Stimulated activated CD4-positive, alpha-beta T cell treated with anti-CD3 and anti-CD28 coated beads, Interleukin-2, amount 100 ng/mL, for 48 hours (primary cell): ENCODE measurements at regions not wholly inside any gene's neighbourhood (a gene's known extent, or its start where the extent isn't known, plus 50 kb on each side); places are given as distances from the start of the nearest gene placed in this dataset.

ENCODE experiments used
- DNase-seq, 2 donors: peaks; one replicate each; pipeline ENCODE4 v3.0.0-alpha.2; 2020

DNA sequence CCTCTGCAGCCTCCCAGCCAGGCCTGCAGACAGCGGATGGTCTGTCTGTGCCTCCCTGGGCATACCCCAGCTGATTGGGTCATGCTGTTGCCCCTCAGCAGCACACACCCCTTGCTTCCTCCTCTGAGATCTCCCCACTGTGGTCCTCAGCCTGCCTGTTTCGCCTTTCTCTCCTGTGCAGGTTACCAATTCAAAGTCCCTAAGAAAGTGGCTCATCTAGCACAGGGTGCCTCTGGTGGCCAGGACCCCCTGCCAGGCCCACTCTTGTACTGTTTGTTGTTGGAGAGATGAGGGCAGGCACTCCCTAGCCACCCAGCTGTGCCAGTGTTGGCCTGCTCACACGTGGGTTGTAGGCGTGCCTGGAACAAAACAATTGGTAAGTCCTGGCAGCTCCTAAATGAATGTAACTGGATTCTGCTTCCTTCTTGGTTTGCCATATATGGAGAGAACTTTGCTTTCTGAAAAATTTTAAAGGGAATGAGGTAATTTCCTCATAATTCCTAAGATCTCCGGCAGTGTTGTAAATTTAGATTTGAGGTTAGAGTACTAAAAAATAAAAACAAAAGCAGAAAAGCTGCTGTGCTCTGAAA, 213.2 kb upstream of the IL12A start:
- DNase-seq, result no peak

DNA sequence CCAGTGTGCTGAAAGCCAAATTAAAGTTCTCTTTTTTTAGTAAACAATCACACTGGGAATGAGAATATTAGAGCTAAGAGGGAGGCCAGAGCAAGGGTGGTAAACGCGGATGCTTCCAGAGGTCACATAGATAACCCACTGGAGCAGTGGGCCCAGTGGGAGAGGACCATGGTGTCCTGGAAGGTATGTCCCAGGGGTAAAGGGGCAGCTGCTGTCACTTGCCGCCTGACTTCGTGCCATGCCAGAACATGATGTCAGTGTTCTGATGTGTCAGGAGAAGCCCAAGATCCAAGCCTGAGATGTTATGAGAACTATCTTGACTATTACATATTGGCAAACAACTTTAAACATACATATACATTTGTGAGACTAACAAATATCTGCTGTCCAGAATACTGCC, 211.9 kb upstream of the IL12A start:
- no peak for DNase-seq

DNA sequence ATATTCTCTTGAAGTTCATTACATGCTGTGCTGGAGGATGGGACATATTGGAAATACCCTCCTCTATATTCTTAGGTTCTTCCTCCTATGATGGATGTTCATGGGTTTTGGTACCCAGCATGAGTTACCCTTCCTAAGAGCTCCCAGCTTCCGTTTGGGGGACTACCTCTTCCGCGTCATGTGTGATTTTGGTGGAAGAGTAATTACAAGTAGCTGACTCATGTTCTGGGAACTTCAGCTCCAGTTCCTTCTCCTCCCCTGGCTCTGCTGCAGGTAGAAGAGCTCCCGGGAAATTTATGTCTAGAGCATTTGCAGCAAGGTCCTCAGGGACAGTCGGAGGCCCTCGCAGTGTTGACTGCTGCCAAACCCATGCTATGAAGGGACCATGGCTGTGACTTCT, 208.8 kb upstream of the IL12A start:
- DNase-seq, result no peak

DNA sequence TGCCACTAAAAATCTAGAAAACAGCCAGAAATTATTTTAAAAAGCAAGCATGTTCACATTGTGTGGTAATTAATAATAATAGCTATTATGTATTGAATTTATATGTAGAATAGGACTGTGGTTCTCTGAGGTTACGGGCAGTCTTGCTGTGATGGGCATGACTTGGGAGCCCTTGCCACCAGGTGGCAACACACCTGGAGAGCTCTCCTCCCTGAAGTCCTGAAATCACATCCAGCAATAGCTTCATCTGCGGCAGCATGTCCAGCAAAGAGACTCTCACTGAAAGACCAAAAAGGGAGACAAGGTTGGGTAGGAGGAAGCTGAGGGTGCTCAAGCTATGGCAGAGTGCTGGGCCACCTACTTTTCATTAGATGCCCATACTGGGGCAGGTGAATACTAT, 206.8 kb upstream of the IL12A start:
- DNase-seq, result no peak

DNA sequence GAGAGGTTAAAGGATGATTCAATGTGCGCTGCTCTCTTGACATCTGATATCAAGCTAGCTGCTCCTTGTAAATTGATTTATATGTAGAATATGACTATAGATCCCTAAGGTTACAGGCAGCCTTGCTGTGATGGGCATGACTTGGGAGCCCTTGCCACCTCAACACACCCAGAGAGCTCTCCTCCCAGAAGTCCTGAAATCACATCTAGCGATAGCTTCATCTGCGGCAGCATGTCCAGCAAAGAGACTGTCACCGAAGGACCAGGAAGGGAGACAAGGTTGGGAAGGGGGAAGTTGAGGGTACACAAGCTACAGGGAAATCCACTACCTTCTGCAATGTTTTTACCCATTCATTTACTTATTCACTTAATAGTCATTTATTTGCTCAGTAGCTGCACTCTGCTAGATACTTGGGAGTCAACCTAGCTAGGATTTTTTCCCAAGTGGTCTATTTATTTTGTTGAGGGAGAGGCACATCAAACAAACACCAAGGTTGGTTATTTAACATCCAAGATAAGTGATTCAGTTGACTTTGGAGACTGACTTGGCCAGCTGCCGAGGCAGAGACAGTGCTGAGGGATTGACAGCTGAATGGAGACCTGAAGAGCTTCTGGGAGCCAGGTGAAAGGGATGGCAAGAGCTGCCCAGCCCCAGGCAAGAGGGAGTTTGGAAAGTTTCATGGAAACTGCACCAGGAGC, 205.8 kb upstream of the IL12A start:
- no peak for DNase-seq

DNA sequence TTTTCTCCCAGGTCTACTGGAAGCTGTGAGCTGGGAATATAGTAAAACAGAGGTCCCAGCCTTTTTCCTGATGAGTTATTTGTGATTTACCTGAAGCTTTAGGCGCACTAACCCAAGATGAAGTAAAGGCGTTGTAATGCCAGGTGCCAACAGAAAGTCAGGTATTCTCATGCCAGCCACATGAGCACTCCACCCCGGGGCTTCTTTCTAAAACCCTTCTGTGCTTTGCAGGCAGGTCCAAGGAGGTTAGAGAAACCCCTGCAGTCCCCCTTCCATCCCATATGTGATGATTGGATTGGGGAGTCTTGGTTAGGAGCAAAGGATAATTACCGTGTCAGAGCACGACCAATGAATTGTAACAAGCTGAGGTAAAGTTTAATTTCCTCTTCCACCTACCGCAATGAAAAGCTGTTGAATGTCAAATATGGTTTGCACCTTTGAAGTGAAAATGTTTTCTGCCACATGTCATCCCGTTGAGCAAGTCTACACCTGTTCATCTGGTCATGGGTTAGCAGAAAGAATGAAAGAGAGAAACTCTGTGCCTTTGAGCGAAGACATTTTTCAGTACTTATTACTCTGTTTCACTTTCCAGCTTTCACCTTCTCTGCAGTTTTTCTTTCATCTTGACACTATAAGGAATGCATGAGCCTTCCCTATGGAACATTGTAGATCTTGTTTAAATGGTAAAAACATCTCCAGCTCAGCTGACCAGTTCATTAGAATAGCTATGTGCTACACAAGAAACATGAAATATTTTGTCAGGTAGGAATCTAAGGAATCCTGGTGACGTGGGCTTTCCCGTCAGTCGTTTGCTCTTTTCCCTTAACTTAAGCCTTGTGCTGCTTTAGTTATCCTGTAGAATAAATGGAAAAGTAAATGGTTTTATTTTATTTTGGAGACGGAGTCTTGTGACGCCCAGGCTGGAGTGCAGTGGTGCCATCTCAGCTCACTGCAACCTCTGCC, 204.6 kb upstream of the IL12A start:
- DNase-seq, result no peak

DNA sequence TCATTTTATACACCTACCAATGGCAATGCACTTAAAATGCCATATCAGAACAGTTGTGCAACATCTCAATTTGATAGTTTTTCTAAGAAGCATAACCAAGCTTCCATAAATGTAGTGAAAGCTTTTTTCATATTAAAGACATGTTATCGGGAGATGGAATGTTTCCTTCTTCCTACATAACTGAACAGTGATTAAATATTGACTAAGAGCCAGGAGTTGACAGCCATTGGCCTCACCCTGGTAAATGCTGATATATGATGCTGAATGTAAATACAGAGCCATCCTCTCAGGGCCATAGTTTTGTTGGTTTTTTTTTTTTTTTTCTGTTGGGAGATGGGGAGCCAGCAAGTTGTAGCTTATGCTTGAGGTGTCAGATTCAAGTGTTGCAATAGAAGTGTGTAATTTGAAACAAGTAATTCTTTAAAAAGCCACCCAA, 203.3 kb upstream of the IL12A start:
- DNase-seq, result no peak

DNA sequence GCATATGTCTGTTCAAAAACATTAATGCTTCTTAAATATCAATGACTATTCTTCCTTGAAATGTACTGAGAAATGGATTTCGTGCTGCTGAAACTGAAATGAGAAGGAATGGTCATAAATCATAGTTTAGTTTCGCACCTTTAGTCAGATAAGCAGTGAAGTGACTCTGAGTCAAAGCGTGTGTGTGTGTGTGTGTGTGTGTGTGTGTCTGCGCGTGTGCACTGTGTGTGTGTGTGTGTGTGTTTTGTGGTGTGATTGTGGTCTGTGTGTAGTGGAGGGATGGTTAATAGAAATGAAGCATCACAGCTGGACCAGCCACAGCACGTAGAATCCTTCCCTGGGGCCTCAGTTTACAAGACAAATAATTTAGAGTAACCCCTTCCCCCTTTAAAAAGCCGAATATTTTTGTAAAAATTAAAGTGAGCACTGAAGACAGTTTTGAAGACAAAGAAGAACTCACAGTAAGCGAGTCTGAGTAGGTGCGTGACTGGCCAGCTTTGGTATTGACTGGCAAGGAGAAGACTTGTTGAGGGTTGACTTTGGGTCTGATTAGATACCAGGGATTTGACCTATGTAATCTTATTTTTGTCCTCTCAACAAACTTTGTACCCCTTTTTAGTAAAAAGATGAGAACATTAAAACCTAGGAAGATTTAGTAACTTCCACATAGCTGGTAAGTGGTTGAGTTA, 202.0 kb upstream of the IL12A start:
- no peak for DNase-seq

DNA sequence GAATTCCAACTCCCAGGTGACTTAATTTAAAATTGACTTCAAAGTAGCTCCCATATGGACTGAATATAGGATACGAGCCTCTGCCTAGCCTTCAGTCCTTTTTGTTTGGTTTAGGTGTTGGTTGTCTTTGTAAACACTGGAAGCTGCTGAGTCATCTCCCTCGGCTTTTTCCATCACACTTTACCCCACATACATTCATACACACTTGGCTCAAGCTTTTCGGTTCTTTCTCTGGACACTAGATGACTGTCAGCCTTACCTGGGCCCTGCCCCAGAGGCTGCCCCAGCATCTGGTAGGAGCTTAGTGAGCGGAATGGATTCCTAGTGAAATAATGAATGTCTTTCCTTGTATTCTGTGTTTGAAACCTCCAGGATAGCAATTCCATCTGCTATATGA, 201.5 kb upstream of the IL12A start:
- DNase-seq, result no peak

DNA sequence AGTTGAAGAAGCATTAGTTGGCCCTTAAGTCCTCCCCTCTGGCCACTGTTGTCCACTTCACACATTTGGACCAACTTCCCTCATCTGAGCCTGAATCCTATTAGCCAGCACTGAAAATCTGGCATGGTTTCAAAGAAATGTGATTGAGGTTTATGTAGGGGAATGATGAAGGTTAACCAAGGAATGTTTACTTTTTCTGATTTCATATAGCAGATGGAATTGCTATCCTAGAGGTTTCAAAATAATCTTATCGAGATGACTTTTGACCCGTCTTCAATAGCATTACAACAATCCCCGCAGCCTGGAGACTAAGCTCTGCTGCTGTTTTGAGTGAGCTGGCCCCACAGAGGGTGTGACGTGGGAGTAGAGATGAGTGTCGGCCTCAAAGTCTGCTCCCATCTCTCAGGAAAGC, 200.8 kb upstream of the IL12A start:
- no peak for DNase-seq

DNA sequence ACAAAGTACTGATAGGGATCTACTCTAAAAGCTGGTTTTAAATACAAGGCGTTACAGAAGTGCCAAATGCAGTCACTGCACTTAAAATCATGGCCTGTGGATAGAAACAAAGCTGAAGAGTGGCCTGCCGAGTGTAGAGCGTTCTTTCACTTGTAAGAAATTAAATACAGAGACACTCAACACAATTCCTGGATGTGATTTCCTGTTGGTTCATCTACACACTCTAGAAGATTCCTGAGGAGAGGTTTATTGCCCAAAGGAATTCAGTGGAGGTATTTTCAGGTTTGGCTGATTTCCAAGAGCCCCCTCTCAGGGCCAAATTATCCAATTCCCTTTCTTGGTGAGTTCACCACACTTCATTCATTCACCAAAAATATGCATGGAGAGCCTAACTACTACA, 200.3 kb upstream of the IL12A start:
- no peak for DNase-seq

DNA sequence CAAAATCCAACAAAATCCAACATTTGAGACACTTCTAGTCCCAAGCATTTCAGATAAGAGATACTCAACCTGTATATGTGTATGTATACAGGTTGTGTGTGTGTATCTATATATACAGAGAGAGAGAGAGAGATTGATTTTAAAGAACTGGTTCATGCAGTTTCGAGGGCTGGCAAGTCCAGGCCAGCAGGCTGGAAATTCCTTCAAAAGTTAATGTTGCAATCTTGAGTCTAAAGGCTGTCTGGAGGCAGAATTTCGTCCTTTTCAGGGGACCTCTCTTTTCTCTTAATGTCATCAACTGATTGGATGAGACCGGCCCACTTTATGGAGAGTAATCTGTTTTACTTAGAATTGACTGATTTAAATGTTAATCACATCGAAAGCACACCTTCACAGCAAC, 199.6 kb upstream of the IL12A start:
- no peak for DNase-seq

DNA sequence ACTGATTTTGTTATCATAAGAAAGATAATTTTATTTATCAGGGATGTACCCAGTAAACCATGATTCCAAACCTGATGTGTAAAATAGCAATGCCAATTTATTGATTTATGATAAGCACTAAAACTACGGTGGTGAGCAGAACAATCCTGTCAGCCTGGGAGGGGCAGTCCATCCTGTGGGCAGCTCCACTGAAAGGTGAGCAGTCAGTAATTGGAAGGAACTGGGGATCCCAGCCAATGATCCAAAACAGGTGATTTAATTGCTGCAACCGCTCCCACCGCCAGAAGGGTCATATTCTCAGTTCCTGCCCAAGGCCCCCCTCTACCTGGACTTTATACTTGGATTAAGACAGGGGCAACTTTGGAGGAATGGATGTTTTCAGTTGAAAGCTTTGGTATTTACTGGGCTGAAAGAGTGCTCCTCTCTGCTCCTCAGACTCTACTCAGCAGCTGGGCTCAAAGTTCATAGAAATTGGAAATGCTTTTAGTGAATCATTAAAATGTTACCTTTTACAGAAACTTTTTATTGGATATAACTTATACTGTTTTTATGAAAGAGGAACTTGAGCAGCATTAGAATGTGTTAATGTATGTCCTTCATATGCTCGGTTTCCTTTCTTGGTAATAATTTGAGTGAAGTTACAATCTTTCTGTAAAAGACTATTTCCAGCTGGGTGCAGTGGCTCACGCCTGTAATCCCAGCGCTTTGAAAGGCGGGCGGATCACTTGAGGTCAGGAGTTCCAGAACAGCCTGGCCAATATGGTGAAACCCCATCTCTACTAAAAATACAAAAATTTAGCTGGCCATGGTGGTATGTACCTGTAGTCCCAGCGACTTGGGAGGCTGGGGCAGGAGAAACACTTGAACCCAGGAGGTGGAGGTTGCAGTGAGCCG, 198.6 kb upstream of the IL12A start:
- DNase-seq, result no peak

DNA sequence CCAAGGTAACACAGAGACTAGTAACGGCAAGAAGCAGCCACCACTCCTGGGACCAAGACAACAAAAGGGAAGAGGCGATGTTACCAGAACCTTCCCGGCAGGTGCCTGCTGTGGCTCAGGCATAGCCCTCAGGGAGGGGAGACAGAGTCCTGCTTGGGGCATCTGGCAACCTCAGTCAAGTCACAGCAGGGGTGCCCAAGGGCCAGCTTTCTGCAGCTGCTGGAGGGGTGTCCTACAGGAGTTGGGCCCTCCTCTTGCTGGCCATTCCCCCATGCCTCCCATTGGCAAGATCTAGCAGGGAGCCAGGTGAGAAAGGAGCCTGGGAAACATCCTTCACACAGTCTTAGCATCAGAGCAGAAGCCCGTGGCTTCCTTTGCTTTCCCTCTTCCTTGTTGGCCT, 197.3 kb upstream of the IL12A start:
- no peak for DNase-seq

DNA sequence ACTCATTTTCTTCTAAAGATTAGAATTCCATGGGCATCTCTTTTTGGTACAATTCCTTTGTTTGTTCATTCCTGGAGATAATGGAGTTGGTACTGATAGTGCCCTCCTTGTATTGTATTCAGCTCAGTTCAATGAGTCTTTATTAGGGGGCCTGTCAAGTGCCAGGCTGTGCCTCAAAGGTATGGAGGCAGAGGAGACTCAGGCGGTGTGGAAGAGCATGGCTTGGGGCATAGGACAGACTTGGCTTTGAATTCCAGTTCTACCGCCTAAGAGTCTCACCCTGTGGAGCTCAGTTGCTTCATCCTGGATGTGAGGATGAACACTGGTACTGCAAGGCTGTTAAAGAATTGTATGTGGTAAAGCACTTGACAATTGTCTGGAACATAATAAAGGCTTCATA, 196.6 kb upstream of the IL12A start:
- no peak for DNase-seq

DNA sequence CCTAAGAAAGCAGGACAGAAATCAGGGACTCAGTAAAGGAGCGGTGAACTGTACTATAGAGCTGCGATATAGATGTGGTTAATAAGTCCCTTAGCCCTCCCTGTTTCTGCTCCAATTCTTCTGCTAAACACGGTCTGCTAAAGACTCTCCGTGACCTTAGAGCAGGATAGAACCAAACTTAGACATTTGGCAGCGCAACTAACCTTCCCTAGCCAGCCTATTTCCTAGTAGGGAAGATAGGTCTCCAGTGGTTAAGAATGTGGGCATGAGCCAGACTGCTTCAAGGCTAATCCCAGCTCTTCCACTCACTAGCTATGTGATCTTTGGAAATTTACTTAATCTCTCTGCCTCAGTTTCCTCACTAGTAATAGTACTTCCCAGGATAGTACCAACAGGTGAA, 193.6 kb upstream of the IL12A start:
- DNase-seq, result no peak

DNA sequence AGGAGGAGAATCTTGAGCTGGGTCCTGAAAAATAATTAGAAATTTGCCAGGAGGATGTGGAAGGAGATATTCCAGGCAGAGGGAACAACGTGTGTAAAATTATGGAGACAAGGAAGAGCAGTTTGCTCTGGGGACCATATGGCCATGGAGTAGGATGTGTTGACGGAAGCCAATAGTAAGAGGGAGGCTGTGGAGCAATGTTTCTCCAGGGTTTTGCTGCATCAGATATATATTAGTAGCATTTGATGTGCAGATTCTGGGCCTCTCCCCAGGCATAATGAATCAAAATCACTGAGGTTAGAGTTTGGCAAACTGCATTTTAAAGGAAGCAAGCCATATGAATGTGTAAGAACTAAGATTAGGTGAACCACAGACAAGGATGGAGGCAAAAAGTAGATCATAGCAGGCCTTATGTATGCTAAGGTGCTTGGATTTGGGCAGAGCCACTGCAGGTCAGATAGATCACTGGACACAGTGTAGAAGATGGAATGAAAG, 192.9 kb upstream of the IL12A start:
- DNase-seq, result no peak

DNA sequence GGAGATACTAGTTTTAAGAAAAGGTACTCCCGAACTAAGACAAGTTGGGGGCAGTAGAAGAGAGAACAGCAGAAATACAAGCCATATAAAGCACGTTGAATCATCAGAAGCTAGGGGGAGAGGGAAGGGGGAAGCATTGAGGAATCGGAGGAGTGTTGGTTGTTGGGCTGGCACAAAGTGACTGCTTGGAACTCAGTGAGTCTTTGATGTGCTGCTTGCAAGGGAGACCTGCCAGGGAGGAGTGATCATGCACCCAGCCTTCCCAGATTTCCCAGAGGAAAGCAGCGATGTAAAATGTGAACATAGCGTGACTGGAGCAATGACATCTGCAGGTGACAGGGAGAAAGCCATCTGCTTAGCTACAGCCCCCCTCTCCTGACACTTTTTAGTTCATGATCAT, 192.4 kb upstream of the IL12A start:
- no peak for DNase-seq

DNA sequence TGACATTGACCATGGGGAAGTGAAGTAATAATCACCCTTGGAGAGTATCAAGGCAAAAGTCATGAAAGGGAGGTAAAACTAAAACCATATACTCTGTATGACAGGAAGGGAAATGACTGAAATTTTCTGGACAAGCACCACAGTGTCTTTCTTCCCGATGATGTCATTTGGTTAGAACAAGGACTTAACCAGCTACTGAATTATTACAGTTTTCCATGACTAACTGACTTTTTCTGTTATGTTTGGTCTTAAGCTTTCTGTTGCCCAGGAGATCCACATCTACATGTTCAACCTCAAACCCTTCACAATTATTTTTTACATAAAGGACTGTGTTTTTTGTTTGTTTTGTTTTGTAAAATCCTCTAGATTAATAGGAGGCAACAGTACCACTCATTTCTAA, 191.9 kb upstream of the IL12A start:
- no peak for DNase-seq

DNA sequence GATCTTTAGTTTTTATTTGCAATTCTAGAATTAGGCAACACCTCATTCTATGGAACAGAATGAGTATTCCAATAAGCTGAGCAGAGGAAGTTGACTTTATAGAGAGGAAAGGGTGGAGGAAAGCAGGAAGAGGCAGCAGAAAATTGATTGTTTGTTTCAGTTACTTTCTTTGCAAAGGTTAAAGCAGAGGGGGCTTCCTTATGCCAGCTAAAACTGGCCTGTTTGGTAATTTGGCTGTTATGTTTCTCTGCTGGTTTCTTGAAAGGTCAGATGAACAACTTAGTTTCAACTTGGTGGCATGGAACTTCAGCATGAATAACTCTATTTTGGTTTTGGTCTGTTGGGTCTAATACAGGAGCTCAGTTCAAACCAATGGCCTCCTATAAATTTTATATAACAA, 190.9 kb upstream of the IL12A start:
- no peak for DNase-seq

DNA sequence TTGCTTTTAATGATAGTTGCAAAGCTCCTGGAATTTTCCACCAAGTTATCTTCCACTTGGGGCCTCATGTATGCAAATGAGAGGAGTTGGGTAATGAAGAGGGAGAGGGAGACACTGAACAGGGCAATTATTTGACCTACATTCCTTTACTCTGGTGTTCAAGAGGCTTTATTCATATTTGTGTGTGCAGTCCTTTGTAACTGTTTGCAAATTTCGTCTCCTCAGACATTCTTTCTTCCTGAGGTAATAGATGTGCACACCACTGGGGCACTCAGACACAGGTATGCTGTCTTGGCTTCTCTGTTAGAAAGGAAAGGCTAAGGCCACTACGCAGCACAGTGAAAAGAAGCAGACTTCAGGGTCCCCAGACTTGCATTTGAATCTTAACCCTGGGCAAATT, 189.7 kb upstream of the IL12A start:
- no peak for DNase-seq
